DOHH2 (cell line): ENCODE measurements at regions not wholly inside any gene's neighbourhood (a gene's known extent, or its start where the extent isn't known, plus 50 kb on each side); places are given as distances from the start of the nearest gene placed in this dataset.

Experiments
- H3F3A ChIP-seq: fragments of 200-600 bp; sonication (generic), shearing (Covaris generic); 2 replicates; pipeline ENCODE4 v1.6.0; 2016; ENCODE audit warnings: antibody characterized with exemption, mild to moderate bottlenecking; ENCODE audit not compliant: control insufficient read depth, insufficient read depth
- H3K27ac ChIP-seq: fragments of 200-600 bp; sonication (generic); 2 replicates; pipeline ENCODE4 v1.5.1; 2014; ENCODE audit warnings: low read depth, mild to moderate bottlenecking, low read length, moderate library complexity
- H3K27me3 ChIP-seq: fragments of 200-600 bp; sonication (generic); 2 replicates; pipeline ENCODE4 v1.6.1; 2014; ENCODE audit warnings: mild to moderate bottlenecking, low read length, mixed read lengths; ENCODE audit not compliant: control insufficient read depth
- H3K36me3 ChIP-seq: fragments of 200-600 bp; sonication (generic); 2 replicates; pipeline ENCODE4 v1.6.1; 2014; ENCODE audit warnings: mild to moderate bottlenecking, low read length, moderate library complexity, mixed read lengths; ENCODE audit not compliant: control insufficient read depth
- H3K4me1 ChIP-seq: fragments of 200-600 bp; sonication (generic); 2 replicates; pipeline ENCODE4 v1.6.1; 2014; ENCODE audit warnings: mild to moderate bottlenecking, low read length, mixed read lengths; ENCODE audit not compliant: control insufficient read depth
- H3K4me2 ChIP-seq: fragments of 200-600 bp; sonication (generic); 2 replicates; pipeline ENCODE4 v1.6.0; 2014; ENCODE audit warnings: mild to moderate bottlenecking, low read length, moderate library complexity
- H3K4me3 ChIP-seq: fragments of 200-600 bp; sonication (generic); 2 replicates; pipeline ENCODE4 v1.5.1; 2014; ENCODE audit warnings: mild to moderate bottlenecking, low read length, mixed read lengths
- H3K79me2 ChIP-seq: fragments of 200-600 bp; sonication (generic); 2 replicates; pipeline ENCODE4 v1.6.1; 2014; ENCODE audit warnings: mild to moderate bottlenecking, low read length, mixed read lengths; ENCODE audit not compliant: control insufficient read depth
- H3K9me2 ChIP-seq: fragments of 200-600 bp; sonication (generic); replicated peaks from 2 replicates; pipeline ENCODE4 v1.6.1; 2014; ENCODE audit warnings: mild to moderate bottlenecking, low read length, mixed read lengths; ENCODE audit not compliant: control insufficient read depth
- H3K9me3 ChIP-seq: fragments of 200-600 bp; sonication (generic); 2 replicates; pipeline ENCODE4 v1.6.1; 2014; ENCODE audit warnings: antibody characterized with exemption, low read length, mixed read lengths; ENCODE audit not compliant: control insufficient read depth, insufficient read depth
- H4K20me1 ChIP-seq: fragments of 200-600 bp; sonication (generic); 2 replicates; pipeline ENCODE4 v1.6.0; 2014; ENCODE audit warnings: low read depth, mild to moderate bottlenecking, antibody characterized with exemption, low read length, moderate library complexity; ENCODE audit not compliant: control insufficient read depth, insufficient read depth
- CTCF ChIP-seq: fragments of 200-600 bp; sonication (generic); IDR thresholded peaks from one replicate; pipeline ENCODE4 v1.5.1; 2014; ENCODE audit warnings: antibody characterized with exemption, mild to moderate bottlenecking, low read depth, low read length; ENCODE audit not compliant: poor library complexity, severe bottlenecking
- EZH2phosphoT487 ChIP-seq: fragments of 200-600 bp; sonication (generic); IDR thresholded peaks from 2 replicates; pipeline ENCODE4 v1.6.1; 2017; ENCODE audit warnings: borderline replicate concordance, mild to moderate bottlenecking, antibody characterized with exemption, low read length, moderate library complexity, mixed read lengths

DNA sequence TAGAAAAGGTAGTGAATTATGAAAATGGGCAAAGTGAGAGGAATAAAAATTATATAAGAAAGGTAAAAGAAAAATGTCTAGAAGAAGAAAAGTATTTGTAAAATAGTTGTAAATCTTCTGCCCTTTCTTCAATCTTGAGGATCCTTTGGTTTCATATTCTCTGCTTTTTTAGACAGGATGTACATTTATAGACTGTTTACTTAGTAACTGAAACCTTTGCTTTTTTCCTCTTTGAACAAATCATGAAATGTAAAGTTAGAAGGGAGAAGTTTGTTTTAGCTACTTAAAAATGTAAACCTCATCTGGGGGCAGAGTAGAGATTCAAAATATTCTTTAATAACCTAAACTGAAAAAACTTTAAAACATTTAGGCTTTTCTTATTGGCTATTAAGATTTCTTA is 150.4 kb upstream of the ITGA4 start:
- Histone ChIP-seq H3K36me3 (peaks cover 3% of the 10 kb centered on the region; the same call in 1 of the 2 replicates), H3K4me2 (peak overlapping the region; percentile 80), H3K4me3 (peak overlapping the region; percentile 67), H3K9me3 (no peaks in the 10 kb centered on the region), H3K9me2 (no peaks in the 10 kb centered on the region), H4K20me1 (no peaks in the 10 kb centered on the region), H3K27ac (peak overlapping the region; percentile 97), H3F3A (peaks cover 32% of the 10 kb centered on the region), H3K4me1 (peaks cover 81% of the 10 kb centered on the region), H3K27me3 (no peaks in the 10 kb centered on the region), H3K79me2 (no peaks in the 10 kb centered on the region)
- TF ChIP-seq CTCF, result no peak
- no peak for TF ChIP-seq EZH2phosphoT487

DNA sequence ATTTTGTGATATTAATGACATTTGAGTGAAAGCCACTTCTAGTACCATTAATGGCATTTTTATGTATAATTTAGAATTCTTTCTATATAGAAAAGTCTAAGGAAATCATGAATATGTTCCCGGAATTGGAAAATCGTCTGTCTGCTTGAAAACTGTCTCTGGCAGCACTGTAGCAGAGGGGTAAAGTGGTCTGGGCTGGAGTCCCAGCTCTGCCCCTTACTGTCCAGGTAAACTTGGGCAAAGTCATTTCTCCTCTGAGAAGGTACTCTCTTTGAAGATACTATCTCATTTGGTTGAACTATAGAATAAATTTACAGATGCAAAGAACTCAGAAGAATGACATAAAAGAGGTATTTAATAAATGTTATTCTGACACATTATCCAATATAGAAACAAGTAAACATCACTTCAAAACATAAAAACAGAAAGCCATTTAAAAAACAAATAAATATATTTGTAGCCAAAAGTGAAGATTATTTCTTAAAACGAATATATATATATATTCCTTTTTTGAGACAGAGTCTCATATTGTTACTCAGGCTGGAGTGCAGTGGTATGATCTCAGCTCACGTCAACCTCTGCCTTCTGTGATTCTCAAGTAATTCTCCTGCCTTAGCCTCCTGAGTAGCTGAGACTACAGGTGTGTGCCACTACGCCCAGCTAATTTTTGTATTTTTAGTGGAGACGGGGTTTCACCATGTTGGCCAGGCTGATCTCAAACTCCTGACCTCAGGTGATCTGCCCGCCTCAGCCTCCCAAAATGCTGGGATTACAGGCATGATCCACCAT is 149.8 kb upstream of the ITGA4 start:
- no peaks in the 10 kb centered on the region for H3K79me2 ChIP-seq
- peaks cover 87% of the 10 kb centered on the region for H3K4me1 ChIP-seq
- H3K9me2 ChIP-seq, result no peaks in the 10 kb centered on the region
- TF ChIP-seq EZH2phosphoT487, result no peak
- TF ChIP-seq CTCF, result no peak
- peak overlapping the region; percentile 97 for H3K27ac ChIP-seq
- no peaks in the 10 kb centered on the region for H4K20me1 ChIP-seq
- H3K9me3 ChIP-seq, result no peaks in the 10 kb centered on the region
- no peaks in the 10 kb centered on the region for H3K27me3 ChIP-seq
- peaks cover 3% of the 10 kb centered on the region; the same call in 1 of the 2 replicates for H3K36me3 ChIP-seq
- peak overlapping the region; percentile 80 for H3K4me2 ChIP-seq
- peak overlapping the region; percentile 67 for H3K4me3 ChIP-seq
- peaks cover 37% of the 10 kb centered on the region for H3F3A ChIP-seq

- Histone ChIP-seq H3K36me3 (peaks cover 3% of the 10 kb centered on the region; the same call in 1 of the 2 replicates), H3F3A (peaks cover 40% of the 10 kb centered on the region), H3K4me3 (peak overlapping the region; percentile 67), H3K27ac (peak overlapping the region; percentile 97), H3K79me2 (no peaks in the 10 kb centered on the region), H3K27me3 (no peaks in the 10 kb centered on the region), H3K9me2 (no peaks in the 10 kb centered on the region), H3K4me2 (peak overlapping the region; percentile 80), H3K9me3 (no peaks in the 10 kb centered on the region), H4K20me1 (no peaks in the 10 kb centered on the region), H3K4me1 (peaks cover 99% of the 10 kb centered on the region)
- TF ChIP-seq CTCF, result no peak
- no peak for TF ChIP-seq EZH2phosphoT487
These were observed 148.2 kb upstream of the ITGA4 start for GRCh38 chr2:181308766-181309515.
